Ascending aorta (tissue), 2 donors: ENCODE measurements at regions not wholly inside any gene's neighbourhood (a gene's known extent, or its start where the extent isn't known, plus 50 kb on each side); places are given as distances from the start of the nearest gene placed in this dataset.

Experiments
- DNase-seq, 2 donors: peaks; one replicate each; pipeline ENCODE4 v3.0.0-alpha.2; 2019; ENCODE audit warnings: low spot score in 2 of 2
- H3K27ac ChIP-seq, 2 donors: fragments of 200-600 bp; sonication (generic); one replicate each; pipeline ENCODE4 v1.5.1; 2016 to 2017; ENCODE audit warnings: mild to moderate bottlenecking in 1 of 2
- H3K27me3 ChIP-seq: fragments of 200-600 bp; sonication (generic); one replicate; pipeline ENCODE4 v1.5.1; 2017
- H3K36me3 ChIP-seq, 2 donors: fragments of 200-600 bp; sonication (generic); one replicate each; pipeline ENCODE4 v1.5.1; 2016
- H3K4me1 ChIP-seq, 2 donors: fragments of 200-600 bp; sonication (generic); one replicate each; pipeline ENCODE4 v1.5.1; 2016 to 2017; ENCODE audit warnings: mild to moderate bottlenecking in 1 of 2
- H3K4me3 ChIP-seq, 2 donors: fragments of 200-600 bp; sonication (generic); one replicate each; pipeline ENCODE4 v1.5.1; 2016 to 2017; ENCODE audit warnings: mild to moderate bottlenecking in 1 of 2
- H3K9me3 ChIP-seq, 2 donors: fragments of 200-600 bp; sonication (generic); one replicate each; pipeline ENCODE4 v1.5.1; 2016
- intact Hi-C: fragments of 100-400 bp; cut with DNase I; formaldehyde crosslinking; loops from one replicate; pipeline ENCODE4 v1.15.1; 2023
- TF ChIP-seq, protein P1 (sequence below), 3 experiments: fragments of 200-600 bp in 2 of 3; fragments of 450-650 bp in 1 of 3; sonication (generic) in 2 of 3; IDR thresholded peaks; one replicate each; pipeline ENCODE4 v1.5.1; 2016 to 2019; ENCODE audit warnings: antibody characterized with exemption in 3 of 3, mild to moderate bottlenecking in 1 of 3, moderate library complexity in 1 of 3

DNA sequence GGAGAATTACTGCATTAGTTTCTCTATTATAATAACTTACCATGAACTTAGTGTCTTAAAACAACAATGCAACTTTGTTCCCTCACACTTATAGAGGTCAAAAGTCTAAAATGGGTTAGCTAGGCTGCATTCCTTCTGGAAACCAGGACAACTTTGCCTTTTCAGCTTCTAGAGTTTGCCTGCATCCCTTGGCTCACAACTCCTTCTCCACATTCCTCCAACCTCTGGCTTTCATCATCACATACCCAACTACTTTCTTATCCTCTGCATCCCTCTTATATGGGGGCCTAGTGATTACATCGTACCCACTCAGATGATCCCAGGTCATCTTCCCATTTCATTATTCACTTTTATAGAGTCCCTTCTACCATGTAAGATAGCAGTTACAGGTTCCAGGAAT, 251.1 kb downstream of the C12orf50 start:
- Histone ChIP-seq H3K9me3 (no peaks in the 10 kb centered on the region), H3K4me1 (no peaks in the 10 kb centered on the region), H3K27me3 (no peaks in the 10 kb centered on the region), H3K36me3 (no peaks in the 10 kb centered on the region), H3K4me3 (no peak overlapping the region), H3K27ac (no peak overlapping the region)
- DNase-seq = no peak
- TF ChIP-seq, protein P1, sequence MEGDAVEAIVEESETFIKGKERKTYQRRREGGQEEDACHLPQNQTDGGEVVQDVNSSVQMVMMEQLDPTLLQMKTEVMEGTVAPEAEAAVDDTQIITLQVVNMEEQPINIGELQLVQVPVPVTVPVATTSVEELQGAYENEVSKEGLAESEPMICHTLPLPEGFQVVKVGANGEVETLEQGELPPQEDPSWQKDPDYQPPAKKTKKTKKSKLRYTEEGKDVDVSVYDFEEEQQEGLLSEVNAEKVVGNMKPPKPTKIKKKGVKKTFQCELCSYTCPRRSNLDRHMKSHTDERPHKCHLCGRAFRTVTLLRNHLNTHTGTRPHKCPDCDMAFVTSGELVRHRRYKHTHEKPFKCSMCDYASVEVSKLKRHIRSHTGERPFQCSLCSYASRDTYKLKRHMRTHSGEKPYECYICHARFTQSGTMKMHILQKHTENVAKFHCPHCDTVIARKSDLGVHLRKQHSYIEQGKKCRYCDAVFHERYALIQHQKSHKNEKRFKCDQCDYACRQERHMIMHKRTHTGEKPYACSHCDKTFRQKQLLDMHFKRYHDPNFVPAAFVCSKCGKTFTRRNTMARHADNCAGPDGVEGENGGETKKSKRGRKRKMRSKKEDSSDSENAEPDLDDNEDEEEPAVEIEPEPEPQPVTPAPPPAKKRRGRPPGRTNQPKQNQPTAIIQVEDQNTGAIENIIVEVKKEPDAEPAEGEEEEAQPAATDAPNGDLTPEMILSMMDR (IDR thresholded peaks at IDR 0.05) = no peak
- intact Hi-C loops = no loop called here

DNA sequence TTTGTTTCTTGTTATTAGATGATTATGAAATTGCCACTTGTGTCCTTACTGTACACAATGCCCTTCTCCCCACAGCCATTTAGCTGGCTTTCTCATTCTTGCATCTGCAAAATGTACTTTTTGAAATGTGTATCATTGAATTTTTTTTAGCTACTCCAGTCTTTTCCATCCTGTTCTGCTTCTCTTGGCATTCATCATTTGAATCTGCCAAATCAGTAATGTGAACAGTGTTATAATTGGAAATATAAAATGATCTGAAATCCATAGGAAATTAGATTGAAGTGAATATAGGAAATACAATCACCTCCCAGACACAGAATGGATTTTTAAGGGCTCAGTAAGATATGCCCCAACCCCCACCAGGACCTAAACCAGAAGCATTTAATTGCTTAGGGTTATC, 253.4 kb downstream of the C12orf50 start:
- Histone ChIP-seq H3K27me3 (no peaks in the 10 kb centered on the region), H3K9me3 (no peaks in the 10 kb centered on the region), H3K27ac (no peak overlapping the region), H3K4me3 (no peak overlapping the region), H3K4me1 (no peaks in the 10 kb centered on the region), H3K36me3 (no peaks in the 10 kb centered on the region)
- TF ChIP-seq, protein P1 (IDR thresholded peaks at IDR 0.05) = no peak
- no peak for DNase-seq
- intact Hi-C loops = no loop called here

DNA sequence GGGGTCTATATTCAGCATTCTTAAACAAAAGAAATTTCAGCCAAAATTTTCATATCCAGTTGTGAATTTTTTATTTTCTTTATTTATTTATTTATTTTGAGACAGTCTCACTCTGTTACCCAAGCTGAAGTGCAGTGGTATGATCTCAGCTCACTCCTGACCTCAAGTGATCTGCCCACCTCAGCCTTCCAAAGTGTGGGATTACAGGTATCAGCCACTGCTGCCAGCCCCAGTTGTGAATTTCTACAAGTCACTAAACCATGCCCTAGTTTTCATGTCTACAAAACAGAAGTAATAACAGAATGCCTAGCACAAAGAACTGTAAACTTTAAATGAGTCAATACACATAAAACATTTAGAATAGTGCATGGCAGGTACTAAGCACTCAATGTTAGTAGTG, 254.2 kb downstream of the C12orf50 start:
- H3K36me3 ChIP-seq = no peaks in the 10 kb centered on the region
- TF ChIP-seq, protein P1 (IDR thresholded peaks at IDR 0.05) = no peak
- no peak overlapping the region for H3K4me3 ChIP-seq
- no peaks in the 10 kb centered on the region for H3K27me3 ChIP-seq
- no peak for DNase-seq
- H3K4me1 ChIP-seq = no peaks in the 10 kb centered on the region
- H3K27ac ChIP-seq = no peak overlapping the region
- intact Hi-C loops = no loop called here
- no peaks in the 10 kb centered on the region for H3K9me3 ChIP-seq

DNA sequence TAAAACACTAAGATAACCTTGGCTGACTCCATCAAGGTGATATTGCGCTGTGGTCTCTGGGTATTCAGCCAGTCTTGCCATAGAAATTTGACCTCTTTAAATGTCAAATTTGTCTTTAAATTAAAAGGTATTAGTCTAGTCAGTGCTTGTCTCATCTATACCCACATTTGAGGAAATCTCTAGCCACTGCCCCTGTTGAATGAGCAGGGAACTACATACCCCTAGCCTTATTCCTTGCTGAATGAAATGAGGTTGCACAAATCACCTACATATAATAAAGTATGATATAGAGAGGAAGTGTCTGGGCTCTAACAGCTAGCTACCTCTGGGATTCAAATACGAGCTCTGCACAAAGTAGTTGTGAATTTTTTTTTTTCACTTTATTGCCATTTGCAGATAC, 256.8 kb downstream of the C12orf50 start:
- H3K27ac ChIP-seq = no peak overlapping the region
- H3K4me1 ChIP-seq = no peaks in the 10 kb centered on the region
- no peaks in the 10 kb centered on the region for H3K36me3 ChIP-seq
- H3K4me3 ChIP-seq = no peak overlapping the region
- DNase-seq = no peak
- H3K9me3 ChIP-seq = no peaks in the 10 kb centered on the region
- TF ChIP-seq, protein P1 (IDR thresholded peaks at IDR 0.05) = no peak
- no peaks in the 10 kb centered on the region for H3K27me3 ChIP-seq
- intact Hi-C loops = no loop called here

DNA sequence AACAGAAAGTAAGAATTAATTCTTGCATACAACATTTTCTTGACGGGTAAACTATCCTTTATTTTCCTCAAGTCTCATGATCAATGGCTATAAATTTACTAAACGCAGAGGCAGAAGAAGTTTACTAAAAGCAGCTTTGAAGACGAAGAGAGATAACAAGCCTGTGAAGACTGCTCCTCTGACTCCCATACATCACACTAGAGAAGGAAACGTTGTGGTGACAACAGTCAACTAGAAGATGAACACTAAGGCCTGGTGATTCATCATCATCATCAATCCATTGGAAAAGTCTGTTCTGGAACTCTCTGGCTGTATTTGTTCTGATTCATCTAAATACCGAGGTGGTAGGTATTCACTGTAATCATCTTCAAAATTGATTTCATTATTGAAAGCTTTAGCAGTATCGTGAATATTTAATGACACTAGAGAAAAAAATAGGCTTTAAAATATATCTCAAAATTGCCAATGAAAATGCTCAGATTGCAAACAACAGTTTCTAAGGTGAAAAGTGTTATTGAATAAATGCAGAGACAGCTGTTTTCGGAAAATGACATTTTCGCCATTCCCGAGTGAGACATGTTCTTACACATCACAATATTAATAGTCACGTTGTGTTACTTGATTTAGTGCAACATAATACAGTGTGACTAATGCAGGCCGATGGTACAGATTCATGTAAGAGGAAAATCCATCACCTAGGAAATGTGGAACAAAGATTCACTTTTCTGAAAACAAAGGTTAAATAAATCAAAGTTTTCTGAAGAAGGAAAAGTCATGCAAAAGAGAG, 260.5 kb downstream of the C12orf50 start:
- intact Hi-C loops = no loop called here
- no peak overlapping the region for H3K27ac ChIP-seq
- no peaks in the 10 kb centered on the region for H3K36me3 ChIP-seq
- no peaks in the 10 kb centered on the region for H3K9me3 ChIP-seq
- no peak for DNase-seq
- no peaks in the 10 kb centered on the region for H3K4me1 ChIP-seq
- no peak overlapping the region for H3K4me3 ChIP-seq
- H3K27me3 ChIP-seq = no peaks in the 10 kb centered on the region
- TF ChIP-seq, protein P1 (IDR thresholded peaks at IDR 0.05) = no peak
